A172 (cell line): ENCODE measurements at regions not wholly inside any gene's neighbourhood (a gene's known extent, or its start where the extent isn't known, plus 50 kb on each side); places are given as distances from the start of the nearest gene placed in this dataset.
"Not testable (repeated sequence)": the region's sequence is repeated elsewhere in the genome, so short reads cannot be mapped to it uniquely, and the experiment has no call there.

Source experiments
- DNase-seq: peaks from one replicate; pipeline ENCODE4 v3.0.0-alpha.2; 2015; ENCODE audit warnings: low spot score

DNA sequence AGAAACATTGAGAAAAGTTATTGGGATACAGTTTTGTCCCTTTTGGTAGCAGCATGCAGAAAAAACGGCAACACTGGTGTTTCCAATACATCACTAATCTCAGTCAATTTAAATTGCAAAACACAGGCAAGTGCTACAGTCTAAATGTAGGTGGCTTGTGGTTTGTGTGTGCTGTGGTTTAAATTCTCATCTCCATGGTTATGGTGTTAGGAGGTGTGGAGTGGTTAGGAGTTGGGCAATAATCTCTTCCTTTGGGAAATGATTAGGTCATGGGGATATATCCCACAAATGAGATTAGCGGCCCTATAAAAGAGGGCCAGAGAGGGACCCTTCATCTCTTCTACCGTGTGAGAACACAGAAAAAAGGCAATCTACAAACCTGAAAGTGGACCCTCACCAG, 1344.3 kb downstream of the ADGRL3 start:
- DNase-seq, result no peak

DNA sequence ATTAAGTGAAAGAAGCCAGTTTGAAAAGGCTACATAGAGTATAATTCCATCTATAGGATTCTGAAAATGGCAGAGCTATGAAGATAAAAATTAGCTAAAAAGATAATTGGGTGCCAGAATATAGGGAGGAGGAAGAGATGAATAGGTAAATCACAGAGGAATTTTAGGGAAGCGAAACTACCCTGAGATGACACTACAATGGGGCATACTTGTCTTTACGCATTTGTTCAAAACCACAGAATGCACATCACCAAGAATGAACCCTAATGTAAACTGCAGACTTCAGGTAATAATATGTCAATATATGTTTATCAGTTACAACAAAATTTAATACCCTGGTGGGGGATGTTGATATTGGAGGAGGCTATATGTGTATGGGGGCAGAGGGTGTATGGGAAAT, 1342.9 kb downstream of the ADGRL3 start:
- DNase-seq, result no peak

DNA sequence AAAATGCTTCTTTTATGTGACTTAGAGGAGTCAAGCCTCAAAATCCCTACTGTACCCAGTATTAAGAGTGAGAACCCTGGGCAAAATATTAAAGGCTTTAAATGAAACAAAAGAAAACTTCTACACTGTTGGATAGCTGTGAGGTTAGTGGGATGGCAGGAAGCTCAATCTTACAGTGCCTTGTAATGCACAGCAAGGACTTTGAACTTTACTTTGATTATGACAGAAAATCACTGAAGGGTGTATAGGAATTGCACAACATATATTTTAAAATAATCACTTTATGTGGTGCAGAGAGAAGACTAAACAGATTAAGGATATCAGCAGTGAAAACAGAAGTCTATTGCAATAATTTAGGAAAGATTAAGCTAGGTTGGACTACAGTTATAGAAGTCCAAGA, 1333.4 kb downstream of the ADGRL3 start:
- DNase-seq, result no peak

DNA sequence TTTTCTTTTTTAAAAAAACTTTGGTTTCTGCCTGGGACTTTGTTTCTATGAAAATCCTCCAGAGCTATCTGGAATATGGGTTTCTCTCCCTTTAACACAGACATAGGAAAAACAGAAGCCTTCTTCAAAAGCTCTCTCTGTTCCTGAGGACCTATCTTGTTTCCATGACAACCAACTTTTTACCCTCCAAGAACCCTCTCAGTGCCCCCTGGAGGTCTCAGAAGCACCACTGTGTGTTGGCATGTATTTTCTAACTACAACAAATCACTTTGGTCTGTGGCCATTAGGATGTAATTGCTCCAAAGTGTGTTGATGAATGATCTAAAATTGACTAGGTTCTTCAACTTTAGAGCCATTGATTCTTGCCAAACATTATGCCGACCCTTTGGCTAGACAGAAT, 1331.6 kb downstream of the ADGRL3 start:
- DNase-seq, result no peak

DNA sequence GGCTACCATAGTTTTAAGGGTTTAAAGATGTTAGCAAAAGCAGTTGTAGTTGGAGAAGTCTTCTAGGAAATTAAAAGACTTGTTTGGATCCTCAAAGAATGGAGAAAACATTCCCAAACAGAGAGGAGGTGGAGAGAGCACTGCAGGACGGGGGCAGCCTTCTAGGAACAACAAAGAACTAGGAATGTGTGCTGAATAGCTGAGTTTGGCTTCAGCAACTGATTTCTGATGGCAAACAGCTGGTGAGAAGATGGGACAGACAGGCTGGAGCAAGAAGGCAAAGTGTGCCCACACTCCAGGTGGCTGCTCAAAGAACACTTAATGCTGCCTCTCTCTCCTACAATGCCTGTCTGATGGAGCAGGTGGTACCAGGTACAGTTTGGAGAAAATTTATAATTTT, 1331.1 kb downstream of the ADGRL3 start:
- no peak for DNase-seq

DNA sequence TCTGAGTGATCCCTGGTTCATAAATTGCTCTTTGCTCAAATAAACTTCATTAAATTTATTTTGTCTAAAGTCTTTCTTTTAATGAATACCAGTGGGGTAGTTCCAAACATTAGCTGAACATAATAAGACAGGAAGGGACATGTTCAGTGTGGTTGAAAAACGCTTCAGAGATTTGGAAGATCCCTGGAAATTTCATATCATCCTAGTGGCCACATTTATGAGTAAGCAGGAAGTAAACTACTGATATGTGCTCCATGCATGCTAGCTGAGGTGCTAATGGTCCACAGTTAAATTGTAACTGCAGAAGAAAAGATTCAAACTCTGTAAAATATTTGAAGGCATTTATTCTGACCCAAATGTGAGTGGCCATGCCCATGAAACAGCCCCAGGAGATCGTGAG, 1328.7 kb downstream of the ADGRL3 start:
- no peak for DNase-seq

DNA sequence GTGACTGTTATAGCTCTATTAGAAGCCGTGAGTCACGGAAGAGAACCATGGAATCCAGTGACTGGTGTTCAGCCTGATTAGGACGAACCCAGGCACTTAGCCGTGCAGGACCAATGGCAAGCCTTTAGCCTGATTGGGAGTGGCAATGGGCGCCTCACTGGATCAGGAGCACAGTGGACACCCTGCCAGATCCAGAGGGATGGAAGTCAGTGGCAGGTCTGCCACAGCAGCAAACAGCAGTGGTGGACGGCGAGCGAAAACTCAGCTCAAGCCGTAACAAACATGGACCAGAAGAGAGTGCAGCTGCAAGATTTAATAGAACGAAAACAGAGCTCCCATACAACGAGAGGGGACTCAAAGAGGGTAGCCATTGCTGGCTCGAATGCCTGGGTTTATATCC, 1326.5 kb downstream of the ADGRL3 start:
- DNase-seq, result peak; percentile 9

DNA sequence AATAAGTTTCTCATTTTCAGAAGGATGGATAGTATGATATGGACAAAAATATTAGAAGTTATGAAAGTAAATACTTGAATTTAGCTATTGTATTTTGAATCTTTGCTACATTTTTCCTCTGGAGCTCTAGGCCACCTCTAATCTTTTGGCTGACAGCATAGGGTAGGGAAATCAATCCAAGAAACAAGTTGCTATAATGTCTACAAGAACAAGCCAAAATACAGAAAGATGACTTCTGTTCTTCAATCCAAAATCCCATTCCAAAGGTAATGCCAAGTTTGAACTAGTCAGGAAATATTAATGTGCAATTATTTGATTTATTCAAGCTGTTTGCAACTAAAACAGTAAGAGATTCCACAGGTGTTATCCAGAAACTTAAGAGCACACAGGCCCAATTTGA, 1323.1 kb downstream of the ADGRL3 start:
- DNase-seq, result no peak

DNA sequence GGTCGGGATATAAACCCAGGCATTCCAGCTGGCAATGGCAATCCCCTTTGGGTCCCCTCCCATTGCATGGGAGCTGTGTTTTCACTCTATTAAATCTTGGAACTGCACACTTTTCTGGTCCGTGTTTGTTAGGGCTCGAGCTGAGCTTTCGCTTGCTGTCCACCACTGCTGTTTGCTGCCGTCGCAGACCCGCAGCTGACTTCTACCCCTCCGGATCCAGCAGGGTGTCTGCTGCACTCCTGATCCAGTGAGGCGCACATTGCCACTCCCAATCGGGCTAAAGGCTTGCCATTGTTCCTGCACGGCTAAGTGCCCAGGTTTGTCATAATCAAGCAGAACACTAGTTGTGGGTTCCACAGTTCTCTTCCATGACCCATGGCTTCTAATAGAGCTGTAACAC, 1322.1 kb downstream of the ADGRL3 start:
- no peak for DNase-seq

DNA sequence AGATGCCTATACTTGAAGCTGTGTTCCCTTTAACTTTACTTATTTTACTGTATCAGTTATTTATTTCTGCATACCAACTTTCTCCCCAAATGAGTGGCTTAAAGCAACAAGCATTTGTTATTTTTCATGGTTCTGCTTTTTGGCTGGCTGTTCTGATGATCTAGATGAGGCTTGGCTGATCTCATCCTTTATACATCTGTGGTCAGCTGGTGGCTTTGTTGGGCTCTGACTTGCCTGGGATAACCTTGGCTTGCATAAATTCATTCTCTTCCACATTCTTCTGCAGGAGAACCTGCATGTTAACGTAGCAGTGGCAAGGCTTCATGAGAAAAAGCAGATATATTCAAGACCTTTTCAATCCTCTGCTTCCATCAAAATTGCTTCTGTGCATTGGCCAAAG, 1317.6 kb downstream of the ADGRL3 start:
- DNase-seq, result no peak

DNA sequence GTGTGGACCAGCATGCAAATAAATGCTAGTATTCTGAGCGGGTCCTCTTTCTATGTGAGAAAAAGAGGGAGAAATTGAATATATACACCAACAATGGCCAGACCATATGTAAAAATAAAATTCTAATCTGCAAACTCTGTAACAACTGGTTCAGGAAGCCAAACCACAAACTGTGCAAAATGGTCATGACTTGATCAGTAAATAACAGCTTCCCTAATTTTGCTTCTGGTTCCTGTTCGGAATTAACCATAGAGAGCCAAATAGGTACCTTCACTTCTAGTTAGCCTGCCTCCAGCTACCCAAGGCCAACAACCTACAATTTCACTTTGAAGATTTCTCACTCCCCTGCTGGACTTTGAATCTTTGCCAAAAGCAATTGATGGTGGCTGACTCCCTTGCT, 1313.2 kb downstream of the ADGRL3 start:
- DNase-seq, result no peak

DNA sequence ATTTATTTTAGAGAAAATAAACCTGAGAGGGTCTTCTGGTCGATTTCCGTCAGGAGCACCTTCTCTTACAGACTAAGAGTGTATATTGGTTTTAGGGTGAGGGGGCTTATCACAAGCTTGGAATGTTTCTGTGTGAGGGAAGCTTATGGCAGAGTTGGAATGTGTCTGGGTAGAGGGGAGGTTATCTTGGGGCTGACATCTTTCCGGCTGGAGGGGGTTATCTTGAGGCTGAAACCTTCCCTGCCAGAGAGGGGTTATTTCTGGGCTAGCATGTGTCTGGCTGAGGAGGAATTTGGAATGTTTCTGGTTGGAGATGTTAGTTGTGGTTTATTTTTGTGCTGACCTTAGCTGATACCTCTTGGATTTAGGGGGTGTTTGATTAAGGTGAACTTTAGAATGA, 1312.1 kb downstream of the ADGRL3 start:
- DNase-seq, result no peak

DNA sequence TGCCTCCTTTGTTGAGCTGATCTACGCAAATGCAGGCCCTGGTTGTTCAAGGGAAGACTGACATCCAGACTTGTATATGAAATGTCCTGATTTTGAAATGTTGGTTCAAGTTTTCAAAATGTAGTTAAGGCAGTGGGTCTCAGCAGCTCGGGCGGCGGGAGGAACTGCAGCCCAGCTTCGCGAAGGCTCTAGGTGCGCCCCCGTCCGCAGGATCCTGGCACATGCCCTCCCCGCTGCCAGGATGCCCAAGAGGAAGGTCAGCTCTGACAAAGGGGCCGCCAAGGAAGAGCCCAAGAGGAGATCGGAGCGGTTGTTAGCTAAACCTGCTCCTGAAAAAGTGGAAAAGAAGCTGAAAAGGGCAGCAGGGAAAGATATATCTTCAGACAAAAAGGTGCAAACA, 1310.1 kb downstream of the ADGRL3 start:
- no peak for DNase-seq

DNA sequence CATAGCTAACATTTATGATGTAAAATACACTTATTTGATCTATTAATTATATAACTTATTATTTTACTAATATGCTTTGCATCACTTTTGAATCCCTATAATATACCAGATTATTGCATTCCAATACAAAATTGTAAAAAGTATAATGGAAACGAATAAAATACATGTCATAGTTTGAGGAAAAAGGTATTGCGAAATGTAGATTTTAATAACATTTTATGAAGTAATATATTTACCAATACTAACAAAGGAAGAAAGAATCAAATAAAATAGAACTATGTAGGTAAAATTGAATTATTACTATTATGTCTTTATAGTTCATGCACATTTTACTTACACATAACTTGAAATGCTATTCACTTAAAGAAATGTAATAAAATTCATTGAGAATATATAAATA, 1300.2 kb downstream of the ADGRL3 start:
- no peak for DNase-seq

DNA sequence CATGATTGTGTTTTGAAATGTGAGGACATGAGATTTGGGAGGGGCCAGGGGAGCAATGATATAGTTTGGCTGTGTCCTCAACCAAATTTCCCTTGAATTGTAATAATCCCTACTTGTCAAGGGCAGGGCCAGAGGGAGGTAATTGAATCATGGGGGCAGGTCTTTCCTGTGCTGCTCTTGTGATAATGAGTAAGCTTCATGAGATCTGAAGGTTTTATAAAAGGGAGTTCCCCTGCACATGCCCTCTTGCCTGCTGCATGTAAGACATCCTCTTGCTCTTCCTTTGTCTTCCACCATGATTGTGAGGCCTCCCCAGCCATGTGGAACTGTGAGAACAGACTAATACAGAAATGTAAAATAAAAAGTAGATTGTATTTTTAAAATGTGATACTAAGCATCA, 1294.9 kb downstream of the ADGRL3 start:
- peak; percentile 48 for DNase-seq

DNA sequence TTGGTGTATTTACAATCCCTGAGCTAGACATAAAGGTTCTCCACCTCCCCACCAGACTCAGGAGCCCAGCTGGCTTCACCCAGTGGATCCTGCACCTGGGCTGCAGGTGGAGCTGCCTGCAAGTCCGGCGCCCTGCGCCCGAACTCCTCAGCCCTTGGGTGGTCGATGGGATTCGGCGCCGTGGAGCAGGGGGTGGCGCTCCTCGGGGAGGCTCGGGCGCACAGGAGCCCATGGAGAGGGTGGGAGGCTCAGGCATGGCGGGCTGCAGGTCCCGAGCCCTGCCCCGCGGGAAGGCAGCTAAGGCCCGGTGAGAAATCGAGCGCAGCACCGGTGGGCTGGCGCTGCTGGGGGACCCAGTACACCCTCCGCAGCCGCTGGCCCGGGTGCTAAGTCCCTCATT, 1291.6 kb downstream of the ADGRL3 start:
- DNase-seq, result not testable (repeated sequence)

DNA sequence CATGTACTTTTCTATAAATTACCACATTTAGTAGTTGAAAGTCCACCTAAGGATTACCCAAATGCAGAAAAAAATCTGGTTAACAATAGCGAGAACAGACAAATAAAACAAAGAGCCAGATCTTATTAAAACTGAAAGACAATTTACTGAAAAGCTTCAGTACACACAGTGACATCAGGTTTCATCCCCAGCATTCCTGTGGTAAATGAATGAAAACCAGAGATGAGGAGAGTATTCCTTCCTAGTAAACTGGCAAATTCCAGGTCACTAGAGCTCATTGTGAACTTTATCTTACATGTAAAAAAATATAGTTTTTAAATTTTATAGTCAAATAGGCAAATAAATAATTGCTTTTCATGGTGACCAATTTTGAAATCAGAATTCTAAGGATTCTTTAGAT, 1290.5 kb downstream of the ADGRL3 start:
- DNase-seq, result peak; percentile 20

DNA sequence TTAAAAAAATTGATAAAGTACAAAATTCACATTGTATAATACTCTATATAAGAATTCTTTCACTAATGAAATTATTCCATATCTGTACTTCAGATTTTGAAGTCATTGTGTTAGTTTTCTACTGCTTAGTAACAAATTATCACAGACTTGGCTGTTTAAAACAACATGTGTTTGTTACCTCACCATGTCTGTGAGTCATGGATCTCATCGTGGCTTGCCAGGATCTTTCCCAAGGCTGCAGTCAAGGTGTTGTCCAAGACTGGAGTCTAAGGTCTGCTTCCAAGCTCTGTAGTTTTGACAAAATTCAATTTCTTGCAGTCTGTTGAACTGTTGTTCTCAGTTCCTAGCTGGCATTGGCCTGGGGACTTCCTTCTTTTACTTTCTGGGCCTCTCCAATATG, 1286.9 kb downstream of the ADGRL3 start:
- DNase-seq, result no peak

DNA sequence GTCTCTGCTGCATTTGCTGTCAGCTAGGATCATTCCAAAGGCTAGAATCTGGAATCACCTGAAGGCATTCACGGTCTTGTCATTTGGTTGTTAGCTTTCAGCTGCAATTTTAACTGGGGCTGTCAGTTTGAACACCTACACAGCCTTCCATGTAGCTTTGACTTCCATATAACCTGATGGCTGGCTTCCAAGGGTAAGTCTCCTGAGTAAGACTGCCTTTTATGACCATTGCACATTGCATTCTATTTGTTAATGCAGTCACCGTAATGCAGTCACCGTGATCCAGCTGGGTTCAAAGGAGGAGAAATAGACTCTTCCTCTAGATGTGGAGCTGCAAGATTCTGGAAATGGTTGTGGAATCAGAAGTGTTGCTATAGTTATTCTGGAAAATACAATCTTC, 1284.2 kb downstream of the ADGRL3 start:
- DNase-seq, result no peak

DNA sequence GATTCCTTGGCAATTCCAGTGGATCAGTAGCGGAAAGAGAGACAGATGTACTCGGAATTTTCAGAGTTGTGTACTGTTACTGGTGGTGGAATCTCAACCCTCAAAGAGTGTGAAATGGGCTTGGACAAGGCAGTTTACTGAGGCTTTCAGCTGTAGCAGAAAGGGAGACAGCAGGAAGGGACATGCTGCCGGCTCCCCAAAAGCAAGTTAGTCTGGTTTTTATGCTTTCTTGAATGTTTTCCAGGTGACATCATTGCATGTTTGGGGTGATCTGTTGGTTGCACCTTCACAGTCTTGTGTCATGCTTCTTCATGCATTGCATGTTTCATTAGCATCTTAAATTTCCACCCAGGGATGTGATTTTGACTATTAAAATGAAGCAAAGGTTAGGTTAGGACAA, 1282.2 kb downstream of the ADGRL3 start:
- DNase-seq, result no peak

DNA sequence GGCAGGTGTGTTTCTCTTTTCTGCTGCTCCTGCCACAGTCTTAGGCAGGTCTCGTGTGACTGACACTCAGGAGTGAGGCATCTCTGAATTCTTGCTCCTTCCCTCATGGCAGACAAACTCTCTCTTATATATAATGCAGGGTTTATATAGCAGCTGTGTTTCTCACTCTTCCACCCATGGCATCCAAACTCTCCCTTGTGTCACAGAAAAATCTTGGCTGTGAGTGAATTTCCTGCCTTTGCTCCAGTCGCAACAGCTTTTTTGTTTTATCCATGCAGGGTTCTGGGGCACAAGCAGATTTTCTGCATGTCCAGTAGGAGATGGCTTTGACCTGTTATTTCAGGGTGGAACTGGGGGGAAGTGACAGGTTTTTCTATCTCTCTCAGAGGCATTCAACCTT, 1275.5 kb downstream of the ADGRL3 start:
- DNase-seq, result no peak

DNA sequence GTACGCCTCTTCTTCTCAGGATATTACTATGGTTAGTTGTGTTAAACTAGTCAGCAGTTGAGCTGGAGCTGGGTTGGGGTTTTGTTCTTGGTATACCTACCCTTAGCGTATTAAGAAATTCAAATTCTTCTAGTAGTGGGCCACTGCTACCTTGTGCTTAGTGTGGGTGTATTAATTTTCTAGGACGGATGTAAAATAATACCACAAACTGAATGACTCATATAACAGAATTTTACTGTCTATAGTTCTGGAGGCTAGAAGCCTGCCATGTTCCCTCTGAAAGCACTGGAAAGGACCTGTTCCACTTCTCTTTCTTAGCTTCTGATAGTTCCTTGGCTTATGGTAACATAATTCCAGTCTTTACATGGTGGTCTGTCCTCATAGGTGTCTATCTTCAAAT, 1274.7 kb downstream of the ADGRL3 start:
- DNase-seq, result no peak

DNA sequence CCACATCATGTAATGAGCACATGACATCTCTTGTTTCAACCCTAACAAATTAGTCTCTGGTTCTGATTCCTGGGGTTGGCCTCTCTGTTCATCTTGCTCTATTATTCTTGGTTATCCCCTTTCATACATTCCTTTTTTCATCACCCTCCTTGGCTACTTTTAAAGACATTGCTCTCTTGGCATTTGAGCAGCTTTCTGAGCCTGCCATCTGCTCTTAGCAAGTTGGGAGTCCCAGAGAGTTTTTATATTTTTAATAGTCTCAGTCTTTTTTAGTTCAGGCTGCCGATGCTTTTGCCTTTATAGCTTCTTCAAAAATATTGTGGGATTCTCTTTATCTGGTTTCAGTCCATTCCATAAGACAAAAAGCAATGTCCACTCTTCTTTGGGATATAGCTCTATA, 1270.9 kb downstream of the ADGRL3 start:
- DNase-seq, result no peak

DNA sequence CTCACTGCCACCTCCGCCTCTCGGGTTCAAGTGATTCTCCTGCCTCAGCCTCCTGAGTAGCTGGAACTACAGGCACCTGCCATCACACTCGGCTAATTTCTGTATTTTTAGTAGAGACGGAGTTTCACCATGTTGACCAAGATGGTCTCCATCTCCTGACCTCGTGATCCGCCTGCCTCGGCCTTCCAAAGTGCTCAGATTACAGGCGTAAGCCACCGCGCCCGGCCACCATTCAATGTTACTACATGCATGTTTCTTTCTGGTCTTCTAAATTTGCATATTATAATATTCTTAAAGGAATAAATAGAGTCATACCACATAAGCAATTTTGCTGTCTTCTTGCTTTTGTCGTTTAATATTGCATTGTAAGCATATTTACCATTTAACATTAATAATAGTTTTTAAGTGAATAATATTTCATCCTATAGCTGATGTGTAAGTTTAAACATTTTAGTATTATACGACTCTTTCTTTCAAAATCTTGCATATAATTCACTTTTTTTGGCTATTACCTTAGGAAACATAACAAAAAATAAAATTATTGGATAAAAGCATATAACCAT, 1270.4 kb downstream of the ADGRL3 start:
- no peak for DNase-seq

DNA sequence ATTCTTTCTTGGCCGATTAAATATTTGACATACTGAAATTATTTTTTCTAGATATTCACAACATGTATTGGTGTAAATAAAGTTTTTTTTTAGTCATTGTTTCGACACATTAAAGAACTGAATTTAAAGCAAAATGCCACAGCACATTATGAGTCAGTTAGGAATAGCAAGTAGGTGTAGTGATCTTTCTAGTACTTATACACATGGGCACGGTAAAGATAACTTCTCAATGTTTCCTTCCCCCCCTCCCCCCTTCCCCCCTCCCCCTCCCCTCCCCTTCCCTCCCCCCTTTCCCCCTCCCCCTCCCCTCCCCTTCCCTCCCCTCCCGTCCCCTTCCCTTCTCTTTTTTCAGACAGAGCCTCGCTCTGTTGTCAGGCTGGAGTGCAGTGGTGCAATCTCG, 1269.9 kb downstream of the ADGRL3 start:
- no peak for DNase-seq
